ENCODE measurements at regions not wholly inside any gene's neighbourhood (a gene's known extent, or its start where the extent isn't known, plus 50 kb on each side); places are given as distances from the start of the nearest gene placed in this dataset.
"Not testable (repeated sequence)": the region's sequence is repeated elsewhere in the genome, so short reads cannot be mapped to it uniquely, and the experiment has no call there.

DNA sequence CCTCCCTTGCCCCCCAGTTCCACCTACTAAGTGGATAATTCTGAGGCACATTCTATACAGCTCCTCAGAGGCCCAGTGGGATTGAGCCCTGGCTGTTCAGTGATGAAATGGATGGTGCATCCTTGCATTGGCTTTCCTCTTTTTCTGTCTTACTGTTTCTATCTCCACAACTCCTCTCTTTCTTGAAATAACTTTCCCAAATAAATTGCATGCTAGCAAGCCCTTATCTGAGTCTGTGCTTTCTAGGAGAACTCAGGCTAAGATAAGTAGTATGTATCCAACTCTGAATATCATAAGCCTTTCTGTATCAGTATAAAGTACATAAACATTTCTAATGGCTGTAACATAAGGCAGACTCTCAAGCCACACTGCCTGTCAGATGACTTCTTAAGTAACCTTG, 603.8 kb upstream of the USP24 start:
- DNase-seq (ENCODE audit: low spot score) = no peak

DNA sequence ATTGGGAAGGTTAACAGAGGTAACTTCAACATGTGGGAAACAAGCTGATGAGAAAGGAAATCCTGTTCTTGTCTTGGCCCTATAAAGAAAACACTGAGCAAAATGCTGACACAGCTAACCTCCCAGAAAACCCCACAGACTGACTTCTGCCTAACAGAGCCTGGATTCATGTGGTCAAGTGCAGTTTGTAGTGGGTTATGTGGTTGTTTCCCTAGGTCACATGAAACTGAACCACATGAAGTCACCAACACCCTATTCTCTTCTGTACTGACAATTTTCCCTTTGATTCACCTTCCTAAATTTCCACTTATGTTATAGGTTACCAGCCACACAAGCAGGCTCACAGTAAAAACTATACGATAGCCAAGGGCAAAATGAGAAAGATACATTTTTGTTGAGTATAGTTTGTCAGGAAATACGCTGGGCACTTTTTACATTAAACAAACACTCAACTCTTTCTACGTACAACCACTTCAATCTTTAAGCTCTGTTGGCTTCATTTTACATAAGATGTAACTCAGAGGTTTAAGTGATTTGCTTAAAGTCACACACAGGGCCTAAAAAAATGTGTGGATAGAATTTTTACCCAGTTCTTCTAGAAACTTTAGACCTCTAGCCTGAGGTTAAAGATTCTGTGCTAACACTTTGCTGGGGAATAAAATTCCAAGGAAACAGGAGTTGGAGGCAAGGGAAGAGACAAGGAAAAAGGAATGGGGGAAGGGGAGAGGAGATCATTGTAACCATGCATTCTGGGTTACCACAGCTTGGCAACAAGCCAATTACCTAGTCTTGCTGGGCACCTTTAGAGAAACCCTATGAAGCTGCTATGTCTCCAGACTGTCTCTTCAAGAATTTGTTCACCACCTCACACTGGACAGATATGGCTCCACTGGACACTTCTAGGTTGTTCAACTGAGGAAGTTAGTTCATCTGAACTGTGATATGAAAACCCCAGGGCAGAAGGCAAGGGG, 601.6 kb upstream of the USP24 start:
- no peak for DNase-seq (ENCODE audit: low spot score)

DNA sequence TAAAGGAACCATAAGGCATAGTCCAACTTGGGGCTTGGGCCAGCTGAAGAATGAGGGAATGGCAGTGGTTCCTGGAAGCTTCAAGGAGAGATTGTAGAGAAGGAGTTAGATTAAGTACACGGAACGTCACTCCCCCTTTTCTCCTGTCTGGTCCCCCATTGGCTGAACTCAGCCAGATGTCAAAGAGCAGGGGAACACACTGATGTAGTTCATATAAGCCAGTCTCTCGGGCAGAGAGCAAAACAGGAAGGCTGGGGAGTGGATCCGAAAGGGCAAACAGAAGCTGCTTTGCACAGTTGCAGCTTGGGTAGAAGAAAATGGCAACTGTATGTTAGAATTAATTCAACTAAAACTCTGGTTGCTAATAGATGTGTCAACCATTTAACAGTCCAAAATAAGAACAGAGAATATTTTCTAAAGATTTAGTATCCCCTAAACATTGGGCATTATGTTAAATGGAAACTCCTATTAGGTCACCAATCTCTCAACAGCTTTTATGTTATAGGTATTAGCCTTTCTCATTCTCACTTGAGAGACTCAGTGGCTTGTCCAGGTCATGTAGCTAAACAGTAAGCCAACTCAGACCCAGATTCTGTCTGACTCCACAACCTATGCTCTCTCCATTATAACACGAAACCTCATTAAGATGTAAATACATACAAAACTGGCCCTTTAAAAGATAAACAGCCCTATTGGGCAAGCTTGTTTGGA, 600.7 kb upstream of the USP24 start:
- no peak for DNase-seq (ENCODE audit: low spot score)

DNA sequence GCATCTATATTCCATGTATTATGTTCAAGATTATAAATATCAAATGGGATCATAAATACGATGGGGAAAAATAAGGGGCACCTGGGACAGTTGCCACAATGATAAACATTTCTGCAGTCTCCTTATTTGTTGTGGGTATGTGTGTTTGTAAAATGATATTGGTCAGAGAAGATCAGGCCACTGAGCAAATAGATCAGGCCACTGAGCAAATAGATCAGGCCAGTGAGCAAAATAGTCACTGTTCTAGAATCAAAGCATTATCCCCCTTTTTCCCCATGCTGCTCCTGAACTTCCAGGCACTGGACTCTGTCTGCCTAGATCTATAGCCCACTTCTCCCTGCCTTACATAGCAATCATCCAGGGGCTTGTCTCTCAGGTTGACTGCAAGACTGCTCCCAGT, 599.8 kb upstream of the USP24 start:
- DNase-seq (ENCODE audit: low spot score) = no peak

DNA sequence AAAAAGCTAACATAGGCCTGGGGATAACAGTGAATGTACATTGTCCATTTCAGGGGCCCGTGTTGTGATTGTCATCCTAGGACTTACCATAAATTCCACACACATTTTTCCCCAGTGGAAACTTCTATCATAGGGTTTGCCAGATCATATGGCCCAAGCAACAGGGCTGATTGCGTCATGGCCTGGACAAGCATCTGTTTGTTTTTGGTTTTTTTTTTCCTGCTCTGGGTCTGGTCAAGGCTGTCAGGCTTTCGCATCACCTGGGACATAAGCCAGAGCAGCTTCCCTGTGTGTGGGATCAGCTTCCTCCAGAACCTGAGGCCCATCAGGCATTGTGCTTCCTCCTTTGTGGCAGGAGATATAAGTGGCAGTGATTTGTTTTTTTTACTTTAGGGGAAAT, 598.5 kb upstream of the USP24 start:
- peak; percentile 18 for DNase-seq (ENCODE audit: low spot score)

DNA sequence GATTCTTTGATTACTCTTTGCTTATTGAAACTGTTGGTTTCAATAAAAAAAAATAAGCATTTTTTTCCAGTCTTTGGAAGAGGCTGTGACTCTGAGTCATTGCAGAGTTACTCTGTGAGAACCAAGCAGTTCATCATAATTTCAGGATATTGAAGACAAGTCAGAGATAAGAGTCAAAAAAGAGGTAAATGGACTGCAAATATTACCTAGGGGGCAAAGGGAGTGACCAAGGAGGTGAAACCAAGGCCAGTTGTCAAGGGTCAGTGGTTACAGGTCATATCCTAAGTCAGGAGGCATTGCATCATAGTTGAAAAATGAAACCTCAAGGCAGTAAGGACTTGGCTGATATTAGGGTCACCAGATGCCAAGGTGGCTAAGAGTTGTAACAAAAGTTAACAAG, 597.1 kb upstream of the USP24 start:
- DNase-seq (ENCODE audit: low spot score) = no peak

DNA sequence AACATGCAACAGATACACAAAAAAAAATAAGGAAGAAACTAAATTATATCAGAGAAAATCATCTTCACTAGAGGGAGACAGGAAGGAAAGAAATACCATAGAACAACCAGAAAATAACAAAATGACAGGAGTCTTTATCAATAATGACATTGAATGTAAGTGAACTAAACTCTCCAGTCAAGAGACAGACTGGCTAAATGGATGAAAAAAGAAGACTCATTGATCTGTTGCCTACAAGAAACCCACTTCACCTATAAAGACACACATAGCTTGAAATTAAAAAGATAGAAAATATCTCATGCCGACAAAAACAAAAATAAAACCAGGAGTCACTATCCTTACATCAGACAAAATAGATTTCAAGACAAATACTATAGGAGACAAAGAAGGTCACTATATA, 593.1 kb upstream of the USP24 start:
- no peak for DNase-seq (ENCODE audit: low spot score)

DNA sequence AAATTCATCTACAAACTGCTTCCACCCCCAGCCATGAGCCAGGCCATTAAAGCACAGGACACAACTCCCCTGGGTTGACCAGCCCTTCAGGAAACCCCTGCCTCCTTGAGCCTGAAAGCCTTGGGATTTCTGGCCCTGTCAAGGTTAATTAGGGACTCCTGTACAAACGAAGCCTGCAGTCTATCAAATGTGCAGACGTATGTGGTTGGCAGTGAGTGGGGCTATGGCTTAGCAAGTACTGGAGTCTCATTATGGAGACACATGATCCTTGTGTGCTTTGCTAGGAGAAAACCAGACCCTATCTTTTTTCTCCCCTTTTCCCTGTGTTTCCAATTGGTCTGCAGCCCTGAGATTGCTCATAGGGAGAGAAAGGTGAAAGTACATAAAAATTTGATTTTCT, 588.3 kb upstream of the USP24 start:
- no peak for DNase-seq (ENCODE audit: low spot score)

DNA sequence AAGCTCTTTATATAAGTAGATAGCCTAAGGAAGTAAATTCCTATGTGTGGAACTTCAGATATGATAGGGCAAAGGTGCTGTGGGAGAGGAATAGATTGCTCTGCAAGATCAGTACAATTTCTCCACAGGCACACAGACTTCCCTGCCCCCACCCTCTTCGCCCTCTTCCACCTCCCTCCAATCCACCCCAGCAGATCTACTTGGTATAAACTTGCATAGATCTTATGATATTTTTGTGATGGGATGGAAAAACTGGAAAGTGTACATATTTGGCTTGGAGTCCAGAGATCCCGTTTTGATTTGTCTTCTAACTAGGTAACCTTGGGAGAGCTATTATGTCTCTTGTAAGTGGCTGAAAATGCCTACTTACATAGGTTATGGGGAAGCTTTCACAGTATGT, 586.3 kb upstream of the USP24 start:
- no peak for DNase-seq (ENCODE audit: low spot score)

DNA sequence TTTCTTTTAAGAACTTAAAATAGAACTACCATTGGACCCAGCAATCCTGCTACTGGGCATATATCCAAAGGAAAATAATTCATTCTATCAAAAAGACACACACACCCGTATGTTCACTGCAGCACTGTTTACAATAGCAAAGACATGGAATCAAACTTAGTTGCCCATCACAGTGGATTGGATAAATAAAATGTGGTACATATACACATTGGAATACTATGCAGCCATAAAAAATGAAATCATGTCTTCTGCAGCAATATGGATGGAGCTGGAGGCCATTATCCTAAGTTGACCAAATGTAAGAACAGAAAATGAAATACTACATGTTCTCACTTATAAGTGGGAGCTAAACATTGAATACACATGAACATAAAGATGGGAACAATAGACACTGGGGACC, 585.3 kb upstream of the USP24 start:
- DNase-seq (ENCODE audit: low spot score) = no peak

DNA sequence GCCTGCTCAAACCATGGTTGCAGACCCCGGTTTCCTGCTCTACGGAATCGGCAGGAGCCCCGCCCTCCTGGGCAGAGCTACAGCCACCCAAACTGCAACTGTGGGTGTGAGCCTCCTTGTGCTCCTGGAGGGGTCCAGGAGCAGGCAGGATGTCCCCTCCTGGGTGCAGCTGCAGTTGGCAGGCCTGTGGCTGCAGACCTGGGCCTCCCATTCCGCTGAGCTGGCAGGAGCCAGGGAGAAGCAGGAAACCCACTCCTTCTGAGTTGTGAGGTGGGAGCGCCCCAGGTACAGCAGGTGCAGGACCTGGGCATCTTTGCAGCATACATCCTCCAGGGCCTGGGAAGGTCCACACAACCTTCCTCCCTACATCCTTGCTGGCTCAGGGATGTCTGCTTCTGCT, 578.7 kb upstream of the USP24 start:
- no peak for DNase-seq (ENCODE audit: low spot score)

DNA sequence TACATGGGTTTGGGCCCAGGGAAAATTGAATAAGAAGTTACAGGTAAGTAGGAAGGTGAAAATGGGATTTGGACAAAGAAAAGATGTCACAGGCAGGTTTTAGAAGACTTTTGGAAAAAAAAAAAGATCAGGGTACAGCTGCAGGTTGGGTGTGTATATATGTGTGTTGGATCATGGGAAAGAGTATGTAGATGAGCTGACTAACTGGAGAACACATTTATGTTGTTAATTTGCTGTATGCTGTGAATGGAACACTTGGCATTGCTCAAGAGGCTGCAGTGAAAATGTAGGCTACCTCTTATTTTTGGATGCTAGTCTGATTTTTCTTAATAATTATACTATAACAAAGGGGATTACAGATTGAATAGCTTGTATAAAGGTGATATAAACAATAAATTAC, 577.7 kb upstream of the USP24 start:
- DNase-seq (ENCODE audit: low spot score) = no peak

DNA sequence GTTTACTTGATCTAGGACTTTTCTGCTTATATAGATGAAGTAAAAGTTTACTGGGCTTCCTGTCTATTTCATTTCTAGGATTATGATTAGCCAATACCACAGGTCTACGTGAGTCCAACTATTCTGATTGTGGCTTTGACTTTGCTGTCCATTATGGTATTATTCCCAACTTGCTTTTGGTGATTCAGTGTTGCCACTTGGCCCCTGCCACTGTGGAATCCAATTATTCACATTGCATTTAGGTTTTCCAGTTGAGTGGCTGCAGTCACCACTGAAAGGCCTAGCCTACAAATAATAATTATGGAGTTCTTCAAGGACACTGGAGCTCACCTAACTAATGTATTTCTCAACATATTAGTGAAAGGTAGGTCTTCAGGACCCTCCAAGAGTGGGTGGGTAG, 574.3 kb upstream of the USP24 start:
- DNase-seq (ENCODE audit: low spot score) = no peak

DNA sequence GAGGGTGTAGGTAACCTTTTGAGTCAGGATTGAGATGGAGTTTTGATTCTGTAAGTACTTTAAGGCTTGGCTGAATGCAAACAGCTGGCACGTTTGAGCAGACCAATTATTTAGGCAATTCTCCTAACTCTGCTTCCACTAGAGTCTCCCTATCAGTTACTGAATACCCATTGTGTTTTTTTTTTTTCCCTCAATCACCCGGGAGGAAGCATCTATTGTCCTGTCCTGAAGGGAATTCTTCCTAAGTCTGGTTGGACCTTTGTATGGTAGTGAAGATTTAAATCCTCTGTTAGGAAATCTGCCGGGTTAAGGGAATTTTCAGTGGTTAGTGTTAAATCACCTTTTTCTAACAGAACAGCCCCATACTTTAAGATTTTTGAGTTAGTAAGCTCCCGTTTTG, 571.2 kb upstream of the USP24 start:
- no peak for DNase-seq (ENCODE audit: low spot score)

DNA sequence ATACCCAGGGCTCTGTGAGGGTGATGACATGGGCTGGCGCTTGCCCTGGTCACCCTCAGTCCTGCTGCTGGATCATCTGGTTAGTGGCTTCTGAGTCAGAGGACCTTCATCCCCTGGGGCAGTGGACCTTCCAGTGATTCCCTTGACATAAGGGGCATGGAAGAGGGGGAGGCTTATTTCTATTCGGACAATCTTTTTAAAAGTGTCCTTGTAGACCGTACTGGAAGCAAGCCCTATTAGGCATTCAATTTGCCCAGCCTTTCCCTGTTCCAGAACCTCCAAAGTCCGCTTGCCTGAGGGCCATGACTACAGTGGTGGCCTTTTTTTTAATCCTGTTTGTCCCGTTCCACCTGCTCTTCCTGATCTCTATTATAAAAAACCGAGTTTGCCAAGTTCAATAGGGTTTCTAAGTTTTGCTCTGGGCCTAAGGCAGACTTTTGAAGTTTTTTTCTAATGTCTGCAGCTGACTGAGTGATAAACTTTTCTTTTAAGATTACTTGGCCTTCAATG, 569.8 kb upstream of the USP24 start:
- not testable (repeated sequence) for DNase-seq (ENCODE audit: low spot score)

DNA sequence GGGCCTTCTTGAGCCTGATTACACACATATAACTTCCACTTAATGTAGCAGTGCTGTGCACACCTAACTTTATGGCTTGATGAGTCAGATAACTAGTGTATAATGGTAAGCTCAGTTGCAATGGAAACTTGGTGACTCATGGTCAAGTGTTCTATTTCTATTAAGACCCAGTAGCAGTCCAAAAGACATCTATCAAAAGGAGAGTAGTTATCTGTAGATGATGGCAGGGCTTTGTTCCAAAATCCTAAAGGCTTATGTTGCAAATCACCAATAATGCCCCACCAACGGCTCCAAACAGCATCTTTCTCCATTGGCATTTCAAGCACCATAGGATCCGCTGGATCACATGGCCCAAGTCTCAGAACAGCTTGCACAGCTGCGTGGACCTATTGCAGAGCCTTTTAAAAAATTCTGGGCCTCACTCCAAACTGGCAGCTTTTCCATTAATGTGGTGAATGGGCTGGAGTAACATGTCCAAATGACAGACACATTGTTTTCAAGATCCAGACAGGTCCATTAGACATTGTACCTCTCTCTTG, 566.8 kb upstream of the USP24 start:
- DNase-seq (ENCODE audit: low spot score) = no peak

DNA sequence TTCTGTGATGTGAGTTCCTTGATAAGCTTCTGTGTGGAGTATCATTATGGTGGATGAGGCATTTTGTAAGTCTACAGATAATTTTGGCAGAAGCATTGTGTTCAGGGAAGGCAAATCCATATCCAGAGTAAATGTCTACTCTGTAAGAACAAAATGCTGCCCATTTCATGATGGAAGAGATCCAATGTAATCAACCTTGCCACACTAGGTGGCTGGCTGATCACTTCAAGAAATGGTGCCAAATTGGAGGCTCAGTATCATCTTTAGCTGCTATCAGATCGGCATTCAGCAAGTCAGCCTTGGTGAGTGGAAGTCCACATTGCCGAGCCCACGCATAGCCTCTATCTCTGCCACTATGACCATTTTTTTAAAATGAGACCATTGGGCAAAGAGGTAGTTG, 565.8 kb upstream of the USP24 start:
- DNase-seq (ENCODE audit: low spot score) = no peak

DNA sequence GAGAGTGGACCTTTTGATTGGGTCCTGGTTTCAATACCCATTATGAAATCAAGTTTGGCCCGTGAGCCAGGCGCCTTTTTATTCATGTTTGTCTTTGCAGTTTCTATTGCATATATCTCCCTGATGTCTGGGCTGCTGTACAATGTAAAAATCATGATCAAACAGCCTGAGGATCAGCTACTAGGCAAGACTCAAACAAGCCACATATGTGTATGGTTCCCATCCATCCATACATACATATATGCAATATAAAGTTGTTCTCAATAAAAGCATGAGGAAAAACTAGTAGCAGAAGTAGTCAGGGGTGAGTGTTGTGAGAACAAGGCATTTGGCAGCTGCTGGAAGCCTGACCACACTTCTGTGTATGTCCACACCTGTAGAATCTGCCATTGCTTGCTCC, 562.4 kb upstream of the USP24 start:
- no peak for DNase-seq (ENCODE audit: low spot score)

DNA sequence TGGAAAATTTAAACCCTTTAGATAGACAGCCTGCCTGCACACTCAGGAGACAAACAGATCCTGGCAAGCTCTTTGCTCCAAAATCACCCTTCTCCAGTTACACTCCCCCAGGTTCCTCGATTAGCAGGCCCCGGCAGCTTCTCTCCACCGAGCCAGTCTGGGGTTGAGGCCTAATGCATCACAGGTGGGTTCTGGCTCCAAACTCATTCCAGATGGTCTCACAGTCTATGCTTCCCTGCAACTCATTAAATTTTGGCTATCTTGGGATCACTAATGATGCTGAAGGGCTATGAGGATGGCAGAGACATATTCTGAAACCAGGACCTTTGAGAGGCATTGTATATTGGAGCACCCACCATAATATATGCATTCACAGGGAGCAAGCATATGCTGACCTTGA, 559.8 kb upstream of the USP24 start:
- no peak for DNase-seq (ENCODE audit: low spot score)

DNA sequence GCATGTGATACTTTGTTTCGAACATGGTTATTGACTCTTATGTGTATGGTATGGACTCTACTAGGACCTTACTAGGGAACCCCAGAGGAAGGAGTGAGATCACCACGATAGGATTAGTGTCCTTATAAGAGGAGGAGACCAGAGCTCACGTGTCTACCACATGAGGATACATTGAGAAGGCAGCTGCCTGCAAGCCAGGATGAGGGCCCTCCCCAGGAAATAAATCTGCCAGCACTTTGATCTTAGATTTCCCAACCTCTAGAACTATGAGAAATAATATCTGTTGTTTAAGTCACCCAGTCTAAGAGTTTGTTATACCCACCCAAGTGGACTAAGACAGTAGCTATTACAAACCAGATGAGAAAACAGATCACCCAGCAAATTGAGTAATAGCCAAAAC, 559.3 kb upstream of the USP24 start:
- DNase-seq (ENCODE audit: low spot score) = no peak

DNA sequence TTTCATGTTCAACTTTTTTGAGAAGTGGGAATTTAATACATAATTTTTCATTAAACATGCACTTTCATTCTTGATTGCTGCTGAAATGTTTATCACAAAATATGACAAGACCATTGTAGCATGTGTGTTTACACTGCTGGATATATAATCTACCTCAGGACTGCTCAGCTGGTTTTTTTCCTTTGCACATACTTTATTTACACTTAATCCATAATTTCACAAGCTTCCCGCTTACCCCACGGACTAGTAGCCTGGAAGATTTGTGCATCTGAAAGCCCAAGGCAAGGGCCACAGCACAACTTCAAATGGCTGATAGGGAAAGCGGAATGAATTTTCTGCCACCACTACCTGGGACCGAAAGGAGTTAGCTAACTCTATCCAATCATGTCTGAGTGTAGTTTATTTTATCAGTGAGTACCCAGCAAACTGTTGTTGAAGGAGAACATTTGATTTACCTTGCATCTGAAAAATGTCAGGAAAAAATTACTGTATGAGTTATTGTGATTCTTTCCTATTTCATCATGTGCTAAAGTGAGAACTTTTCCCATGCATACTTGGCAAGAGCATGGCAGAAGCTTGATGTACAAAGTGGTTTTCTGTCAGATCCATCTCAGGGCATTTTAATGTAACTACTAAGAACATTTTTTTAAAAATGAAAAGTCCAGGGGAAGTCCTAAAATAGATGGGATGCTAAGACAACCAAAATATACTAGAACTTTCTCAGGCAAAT, 558.2 kb upstream of the USP24 start:
- DNase-seq (ENCODE audit: low spot score) = no peak

DNA sequence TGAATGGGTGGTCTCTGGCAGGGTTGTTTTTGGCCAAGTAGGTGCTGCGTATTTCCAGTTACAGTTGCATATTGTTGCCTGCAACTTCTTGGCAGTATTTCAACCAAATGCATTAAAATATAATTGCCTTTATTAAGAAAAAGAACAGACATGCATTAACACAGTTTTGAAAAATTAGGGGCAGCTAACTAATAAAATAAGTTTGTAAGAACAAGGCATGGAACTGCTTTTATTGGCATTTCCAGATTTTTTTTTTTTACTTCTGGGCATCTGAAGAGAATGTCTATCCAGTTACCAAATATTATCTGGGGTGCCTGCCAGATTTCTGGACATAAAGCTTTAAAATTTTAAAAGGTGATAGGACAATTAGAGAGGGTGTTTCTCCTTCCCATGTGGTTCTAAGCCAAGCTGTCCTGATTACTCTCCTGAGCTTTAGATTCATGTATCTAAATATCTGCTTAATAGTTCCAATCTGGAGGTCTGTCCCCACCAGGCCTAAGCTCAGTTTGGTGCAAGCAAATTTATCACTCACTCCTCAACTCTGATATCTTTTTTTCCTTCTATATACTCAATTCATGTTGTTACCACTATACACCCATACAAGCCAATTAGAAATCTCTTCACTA, 553.3 kb upstream of the USP24 start:
- DNase-seq (ENCODE audit: low spot score) = no peak

All from HuH-7.5 (cell line).